ENCODE measurements at regions not wholly inside any gene's neighbourhood (a gene's known extent, or its start where the extent isn't known, plus 50 kb on each side); places are given as distances from the start of the nearest gene placed in this dataset.
"Not testable (repeated sequence)": the region's sequence is repeated elsewhere in the genome, so short reads cannot be mapped to it uniquely, and the experiment has no call there.

DNA sequence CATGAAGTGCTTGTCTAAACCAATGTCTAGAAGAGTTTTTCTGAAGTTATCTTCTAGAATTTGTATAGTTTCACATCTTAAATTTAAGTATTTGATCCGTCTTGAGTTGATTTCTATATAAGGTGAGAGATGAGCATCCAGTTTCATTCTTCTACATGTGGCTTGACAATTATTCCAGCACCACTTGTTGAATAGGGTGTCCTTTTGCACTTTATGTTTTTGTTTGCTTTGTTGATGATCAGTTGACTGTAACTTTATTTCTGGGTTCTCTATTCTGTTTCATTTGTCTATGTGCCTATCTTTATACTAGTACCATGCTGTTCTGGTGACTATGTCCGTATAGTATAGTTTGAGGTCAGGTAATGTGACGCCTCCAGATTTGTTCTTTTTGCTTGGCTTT, 426.6 kb upstream of the CHRM2 start:
- no peaks in the 10 kb centered on the region for H3K4me1 ChIP-seq
- DNase-seq (no peak), ATAC-seq (no peak)
- no peaks in the 10 kb centered on the region for H3K9me3 ChIP-seq
- H3K27ac ChIP-seq, result no peak overlapping the region
- H3K36me3 ChIP-seq, result no peaks in the 10 kb centered on the region
- H3K27me3 ChIP-seq, result no peaks in the 10 kb centered on the region
- TF ChIP-seq, protein P1, sequence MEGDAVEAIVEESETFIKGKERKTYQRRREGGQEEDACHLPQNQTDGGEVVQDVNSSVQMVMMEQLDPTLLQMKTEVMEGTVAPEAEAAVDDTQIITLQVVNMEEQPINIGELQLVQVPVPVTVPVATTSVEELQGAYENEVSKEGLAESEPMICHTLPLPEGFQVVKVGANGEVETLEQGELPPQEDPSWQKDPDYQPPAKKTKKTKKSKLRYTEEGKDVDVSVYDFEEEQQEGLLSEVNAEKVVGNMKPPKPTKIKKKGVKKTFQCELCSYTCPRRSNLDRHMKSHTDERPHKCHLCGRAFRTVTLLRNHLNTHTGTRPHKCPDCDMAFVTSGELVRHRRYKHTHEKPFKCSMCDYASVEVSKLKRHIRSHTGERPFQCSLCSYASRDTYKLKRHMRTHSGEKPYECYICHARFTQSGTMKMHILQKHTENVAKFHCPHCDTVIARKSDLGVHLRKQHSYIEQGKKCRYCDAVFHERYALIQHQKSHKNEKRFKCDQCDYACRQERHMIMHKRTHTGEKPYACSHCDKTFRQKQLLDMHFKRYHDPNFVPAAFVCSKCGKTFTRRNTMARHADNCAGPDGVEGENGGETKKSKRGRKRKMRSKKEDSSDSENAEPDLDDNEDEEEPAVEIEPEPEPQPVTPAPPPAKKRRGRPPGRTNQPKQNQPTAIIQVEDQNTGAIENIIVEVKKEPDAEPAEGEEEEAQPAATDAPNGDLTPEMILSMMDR (IDR thresholded peaks at IDR 0.05), result no peak
- 76 to 88% methylated on average over 3 of the region's 3 CpGs for WGBS, 2 donors
- no peak overlapping the region for H3K4me3 ChIP-seq
- intact Hi-C loops (cut with DNase I), result no loop called here

GRCh38 chr7:136431736-136432135, 436.7 kb upstream of the CHRM2 start:
- H3K4me3 ChIP-seq; H3K27me3 ChIP-seq; H3K27ac ChIP-seq; DNase-seq; H3K4me1 ChIP-seq; intact Hi-C loops (cut with DNase I); ATAC-seq; H3K36me3 ChIP-seq: not testable (repeated sequence)
- H3K9me3 ChIP-seq, result peaks cover 0 to 10% (median 0%) of the 10 kb centered on the region in 11 donors
- WGBS, 2 donors, result 80 to 90% methylated on average over 3 of the region's 3 CpGs

DNA sequence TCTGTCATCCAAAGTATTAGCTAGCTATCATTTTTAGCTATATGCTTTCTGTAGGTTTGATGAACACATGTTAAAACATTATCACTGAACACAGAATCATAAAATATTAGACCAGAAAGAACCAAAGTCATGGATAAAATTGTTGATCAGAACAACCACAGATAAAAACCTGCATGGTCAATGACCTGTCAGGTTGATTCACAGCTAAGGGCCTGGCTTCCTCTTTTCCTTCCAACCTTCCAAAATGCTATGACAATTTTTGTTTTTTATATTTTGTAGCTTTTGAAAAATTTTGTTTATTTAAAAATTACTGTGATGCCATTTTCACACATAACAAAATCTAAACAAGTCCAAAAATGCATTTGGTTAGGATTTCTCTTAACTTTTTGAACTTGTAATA, 444.4 kb upstream of the CHRM2 start:
- peaks cover 0 to 2% (median 0%) of the 10 kb centered on the region in 11 donors for H3K9me3 ChIP-seq
- H3K27ac ChIP-seq, result no peak overlapping the region
- TF ChIP-seq, protein P1 (IDR thresholded peaks at IDR 0.05), result no peak
- no peaks in the 10 kb centered on the region for H3K4me1 ChIP-seq
- ATAC-seq (no peak), DNase-seq (no peak)
- intact Hi-C loops (cut with DNase I), result no loop called here
- H3K27me3 ChIP-seq, result no peaks in the 10 kb centered on the region
- H3K36me3 ChIP-seq, result no peaks in the 10 kb centered on the region
- no peak overlapping the region for H3K4me3 ChIP-seq

DNA sequence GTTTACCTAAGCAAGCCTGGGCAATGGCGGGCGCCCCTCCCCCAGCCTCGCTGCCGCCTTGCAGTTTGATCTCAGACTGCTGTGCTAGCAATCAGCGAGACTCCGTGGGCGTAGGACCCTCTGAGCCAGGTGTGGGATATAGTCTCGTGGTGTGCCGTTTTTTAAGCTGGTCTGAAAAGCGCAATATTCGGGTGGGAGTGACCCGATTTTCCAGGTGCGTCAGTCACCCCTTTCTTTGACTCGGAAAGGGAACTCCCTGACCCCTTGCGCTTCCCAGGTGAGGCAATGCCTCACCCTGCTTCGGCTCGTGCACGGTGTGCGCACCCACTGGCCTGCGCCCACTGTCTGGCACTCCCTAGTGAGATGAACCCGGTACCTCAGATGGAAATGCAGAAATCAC, 442.6 kb upstream of the MTPN start:
- ATAC-seq; H3K27ac ChIP-seq; H3K36me3 ChIP-seq; intact Hi-C loops (cut with DNase I); H3K4me1 ChIP-seq; H3K27me3 ChIP-seq; DNase-seq; H3K4me3 ChIP-seq; H3K9me3 ChIP-seq: not testable (repeated sequence)
- WGBS, 2 donors, result 79 to 80% methylated on average over 6 to 10 of the region's 21 CpGs

DNA sequence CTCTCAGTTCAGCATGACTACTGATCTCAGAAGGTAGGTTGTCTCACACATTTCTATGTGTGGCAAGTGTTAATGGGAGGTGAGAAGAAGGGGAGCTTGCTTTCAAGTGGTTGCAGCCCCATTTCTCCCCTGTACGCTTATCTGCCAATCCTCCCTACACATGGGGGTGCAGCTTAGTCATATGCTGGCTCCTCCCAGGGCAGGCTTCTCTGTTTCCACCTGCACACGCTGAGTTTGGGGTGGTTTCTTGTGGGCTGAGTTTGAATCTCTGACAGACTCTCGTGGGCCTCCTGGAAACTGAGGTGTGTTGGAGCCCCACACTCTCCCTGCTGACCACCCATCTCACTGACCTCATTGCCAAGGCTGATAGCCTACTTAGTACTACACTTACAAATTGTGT, 435.8 kb upstream of the MTPN start:
- WGBS, 2 donors, result 93% methylated on average over 3 of the region's 3 CpGs
- ATAC-seq, result no peak
- TF ChIP-seq, protein P1 (IDR thresholded peaks at IDR 0.05), result no peak

More for the DNA sequence above, 435.8 kb upstream of the MTPN start:
- Histone ChIP-seq H3K27me3 (no peaks in the 10 kb centered on the region), H3K27ac (no peak overlapping the region), H3K36me3 (no peaks in the 10 kb centered on the region), H3K9me3 (no peaks in the 10 kb centered on the region), H3K4me1 (no peaks in the 10 kb centered on the region), H3K4me3 (no peak overlapping the region)
- intact Hi-C loops (cut with DNase I), result no loop called here
- DNase-seq, result no peak
